ENCODE measurements at regions not wholly inside any gene's neighbourhood (a gene's known extent, or its start where the extent isn't known, plus 50 kb on each side); places are given as distances from the start of the nearest gene placed in this dataset.

DNA sequence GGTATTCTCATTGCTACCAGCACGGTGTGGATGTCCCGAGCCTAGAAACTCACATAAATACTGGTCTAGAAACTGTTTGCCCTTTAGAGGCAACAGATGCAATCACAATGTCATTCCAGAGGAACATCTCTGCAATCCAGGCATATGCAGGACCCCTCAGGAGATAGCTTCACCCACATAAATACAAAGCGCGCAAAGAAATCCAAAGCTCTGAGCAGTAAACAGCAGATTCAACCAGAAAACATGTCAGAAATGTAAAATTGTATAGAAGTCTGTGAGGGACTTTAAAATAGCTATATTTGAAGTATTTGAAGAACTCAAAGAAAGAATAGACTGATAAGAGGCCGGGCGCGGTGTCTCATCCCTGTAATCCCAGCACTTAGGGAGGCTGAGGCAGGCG, 291.7 kb downstream of the FAM43A start:
- TF ChIP-seq, protein P1, sequence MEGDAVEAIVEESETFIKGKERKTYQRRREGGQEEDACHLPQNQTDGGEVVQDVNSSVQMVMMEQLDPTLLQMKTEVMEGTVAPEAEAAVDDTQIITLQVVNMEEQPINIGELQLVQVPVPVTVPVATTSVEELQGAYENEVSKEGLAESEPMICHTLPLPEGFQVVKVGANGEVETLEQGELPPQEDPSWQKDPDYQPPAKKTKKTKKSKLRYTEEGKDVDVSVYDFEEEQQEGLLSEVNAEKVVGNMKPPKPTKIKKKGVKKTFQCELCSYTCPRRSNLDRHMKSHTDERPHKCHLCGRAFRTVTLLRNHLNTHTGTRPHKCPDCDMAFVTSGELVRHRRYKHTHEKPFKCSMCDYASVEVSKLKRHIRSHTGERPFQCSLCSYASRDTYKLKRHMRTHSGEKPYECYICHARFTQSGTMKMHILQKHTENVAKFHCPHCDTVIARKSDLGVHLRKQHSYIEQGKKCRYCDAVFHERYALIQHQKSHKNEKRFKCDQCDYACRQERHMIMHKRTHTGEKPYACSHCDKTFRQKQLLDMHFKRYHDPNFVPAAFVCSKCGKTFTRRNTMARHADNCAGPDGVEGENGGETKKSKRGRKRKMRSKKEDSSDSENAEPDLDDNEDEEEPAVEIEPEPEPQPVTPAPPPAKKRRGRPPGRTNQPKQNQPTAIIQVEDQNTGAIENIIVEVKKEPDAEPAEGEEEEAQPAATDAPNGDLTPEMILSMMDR (conservative IDR thresholded peaks at IDR 0.05; ENCODE audit: low read depth in 2 of 2), result no peak
- TF ChIP-seq ZNF114 (CRISPR knock-in tag; IDR thresholded peaks at IDR 0.05) (no peak), STAT1 (IDR thresholded peaks at IDR 0.05; ENCODE audit: unreplicated experiment) (no peak), POLR2AphosphoS5 (IDR thresholded peaks at IDR 0.05; ENCODE audit: low read depth) (no peak), EZH2phosphoT487 (IDR thresholded peaks at IDR 0.05; ENCODE audit: unreplicated experiment) (no peak), EZH2 (IDR thresholded peaks at IDR 0.05; ENCODE audit: low read depth, unreplicated experiment) (no peak), JUNB (IDR thresholded peaks at IDR 0.05; ENCODE audit: unreplicated experiment) (no peak), ZNF331 (CRISPR knock-in tag; IDR thresholded peaks at IDR 0.05; ENCODE audit: low read depth) (no peak), CREB1 (CRISPR knock-in tag; IDR thresholded peaks at IDR 0.05; ENCODE audit: low read depth) (no peak), NANOG (IDR thresholded peaks at IDR 0.05; ENCODE audit: borderline replicate concordance) (no peak)
- TF ChIP-seq, protein P2, sequence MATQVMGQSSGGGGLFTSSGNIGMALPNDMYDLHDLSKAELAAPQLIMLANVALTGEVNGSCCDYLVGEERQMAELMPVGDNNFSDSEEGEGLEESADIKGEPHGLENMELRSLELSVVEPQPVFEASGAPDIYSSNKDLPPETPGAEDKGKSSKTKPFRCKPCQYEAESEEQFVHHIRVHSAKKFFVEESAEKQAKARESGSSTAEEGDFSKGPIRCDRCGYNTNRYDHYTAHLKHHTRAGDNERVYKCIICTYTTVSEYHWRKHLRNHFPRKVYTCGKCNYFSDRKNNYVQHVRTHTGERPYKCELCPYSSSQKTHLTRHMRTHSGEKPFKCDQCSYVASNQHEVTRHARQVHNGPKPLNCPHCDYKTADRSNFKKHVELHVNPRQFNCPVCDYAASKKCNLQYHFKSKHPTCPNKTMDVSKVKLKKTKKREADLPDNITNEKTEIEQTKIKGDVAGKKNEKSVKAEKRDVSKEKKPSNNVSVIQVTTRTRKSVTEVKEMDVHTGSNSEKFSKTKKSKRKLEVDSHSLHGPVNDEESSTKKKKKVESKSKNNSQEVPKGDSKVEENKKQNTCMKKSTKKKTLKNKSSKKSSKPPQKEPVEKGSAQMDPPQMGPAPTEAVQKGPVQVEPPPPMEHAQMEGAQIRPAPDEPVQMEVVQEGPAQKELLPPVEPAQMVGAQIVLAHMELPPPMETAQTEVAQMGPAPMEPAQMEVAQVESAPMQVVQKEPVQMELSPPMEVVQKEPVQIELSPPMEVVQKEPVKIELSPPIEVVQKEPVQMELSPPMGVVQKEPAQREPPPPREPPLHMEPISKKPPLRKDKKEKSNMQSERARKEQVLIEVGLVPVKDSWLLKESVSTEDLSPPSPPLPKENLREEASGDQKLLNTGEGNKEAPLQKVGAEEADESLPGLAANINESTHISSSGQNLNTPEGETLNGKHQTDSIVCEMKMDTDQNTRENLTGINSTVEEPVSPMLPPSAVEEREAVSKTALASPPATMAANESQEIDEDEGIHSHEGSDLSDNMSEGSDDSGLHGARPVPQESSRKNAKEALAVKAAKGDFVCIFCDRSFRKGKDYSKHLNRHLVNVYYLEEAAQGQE (IDR thresholded peaks at IDR 0.05; ENCODE audit: unreplicated experiment), result no peak
- TF ChIP-seq, protein P3, sequence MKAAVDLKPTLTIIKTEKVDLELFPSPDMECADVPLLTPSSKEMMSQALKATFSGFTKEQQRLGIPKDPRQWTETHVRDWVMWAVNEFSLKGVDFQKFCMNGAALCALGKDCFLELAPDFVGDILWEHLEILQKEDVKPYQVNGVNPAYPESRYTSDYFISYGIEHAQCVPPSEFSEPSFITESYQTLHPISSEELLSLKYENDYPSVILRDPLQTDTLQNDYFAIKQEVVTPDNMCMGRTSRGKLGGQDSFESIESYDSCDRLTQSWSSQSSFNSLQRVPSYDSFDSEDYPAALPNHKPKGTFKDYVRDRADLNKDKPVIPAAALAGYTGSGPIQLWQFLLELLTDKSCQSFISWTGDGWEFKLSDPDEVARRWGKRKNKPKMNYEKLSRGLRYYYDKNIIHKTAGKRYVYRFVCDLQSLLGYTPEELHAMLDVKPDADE (IDR thresholded peaks at IDR 0.05), result no peak

All from GM23338 (cell line).